WTC11 (cell line): ENCODE measurements at regions not wholly inside any gene's neighbourhood (a gene's known extent, or its start where the extent isn't known, plus 50 kb on each side); places are given as distances from the start of the nearest gene placed in this dataset.
A peak's percentile ranks its signal among the peaks of the same experiment; 100 is the strongest.

Source experiments
- ATAC-seq: fragments of 200-7000 bp; cut with Tn5 transposase; 2 replicates; pipeline ENCODE4 v1.10.0; 2021; ENCODE audit warnings: mild to moderate bottlenecking, moderate library complexity
- CTCF ChIA-PET: fragments of 300-600 bp; sonication (Branson Sonifier 250); formaldehyde crosslinking; loops from one replicate; lab custom pipeline; 2021; ENCODE audit warnings: antibody characterized with exemption; lab: Charles Lee
- POLR2A ChIA-PET: fragments of 350-600 bp; sonication (Branson Sonifier 250); formaldehyde crosslinking; loops from one replicate; lab custom pipeline; 2021; ENCODE audit warnings: antibody characterized with exemption; lab: Charles Lee
- DNase-seq: peaks from one replicate; pipeline ENCODE4 v3.0.0; 2021; ENCODE audit warnings: low spot score
- H3K27ac Mint-ChIP-seq: 2 replicates; pipeline ENCODE4 v1.8.0; 2021; ENCODE audit warnings: mixed read lengths
- H3K27me3 Mint-ChIP-seq: 2 replicates; pipeline ENCODE4 v1.8.0; 2021; ENCODE audit warnings: low read depth, mild to moderate bottlenecking, moderate library complexity, mixed read lengths
- H3K36me3 Mint-ChIP-seq: 2 replicates; pipeline ENCODE4 v1.8.0; 2021; ENCODE audit warnings: mixed read lengths
- H3K4me1 Mint-ChIP-seq: 2 replicates; pipeline ENCODE4 v1.8.0; 2022; ENCODE audit warnings: mixed read lengths
- H3K4me3 Mint-ChIP-seq: 2 replicates; pipeline ENCODE4 v1.8.0; 2021; ENCODE audit warnings: mild to moderate bottlenecking, moderate library complexity, mixed read lengths
- H3K9me3 Mint-ChIP-seq: 2 replicates; pipeline ENCODE4 v1.8.0; 2021; ENCODE audit warnings: mixed read lengths
- CREM ChIP-seq: sonication (generic); formaldehyde crosslinking; IDR thresholded peaks from 2 replicates; pipeline ENCODE4 v1.8.1; 2022; ENCODE audit warnings: mild to moderate bottlenecking, missing genetic modification reagents, moderate library complexity
- GABPB1 ChIP-seq: sonication (generic); formaldehyde crosslinking; IDR thresholded peaks from 2 replicates; pipeline ENCODE4 v1.8.1; 2023; ENCODE audit warnings: mild to moderate bottlenecking, missing genetic modification reagents
- JAZF1 ChIP-seq: fragments of 250-450 bp; sonication (Bioruptor Pico); IDR thresholded peaks from 2 replicates; pipeline ENCODE4 v1.9.0; 2021; ENCODE audit warnings: moderate library complexity, mild to moderate bottlenecking, inconsistent platforms
- PRRX2 ChIP-seq: fragments of 250-450 bp; sonication (Bioruptor Pico); IDR thresholded peaks from 2 replicates; pipeline ENCODE4 v1.8.0; 2021; ENCODE audit warnings: mild to moderate bottlenecking
- ZNF219 ChIP-seq: sonication (generic); formaldehyde crosslinking; IDR thresholded peaks from 2 replicates; pipeline ENCODE4 v1.8.0; 2023; ENCODE audit warnings: missing genetic modification reagents, mild to moderate bottlenecking, borderline replicate concordance
- ZNF263 ChIP-seq: sonication (generic); formaldehyde crosslinking; IDR thresholded peaks from 2 replicates; pipeline ENCODE4 v1.8.1; 2022; ENCODE audit warnings: low read depth, mild to moderate bottlenecking, moderate library complexity, missing genetic modification reagents
- ZNF416 ChIP-seq: fragments of 250-450 bp; sonication (Bioruptor Pico); IDR thresholded peaks from 2 replicates; pipeline ENCODE4 v1.9.0; 2021; ENCODE audit warnings: mild to moderate bottlenecking, inconsistent platforms
- TF ChIP-seq, protein P1 (sequence below): fragments of 250-450 bp; sonication (Bioruptor Pico); conservative IDR thresholded peaks from 2 replicates; pipeline ENCODE4 v1.9.0; 2021; ENCODE audit warnings: mild to moderate bottlenecking
- TF ChIP-seq, protein P2 (sequence below): sonication (generic); formaldehyde crosslinking; IDR thresholded peaks from 2 replicates; pipeline ENCODE4 v1.8.1; 2022; ENCODE audit warnings: missing genetic modification reagents, borderline replicate concordance
- TF ChIP-seq, protein P3 (sequence below): fragments of 250-450 bp; sonication (Bioruptor Pico); IDR thresholded peaks from 2 replicates; pipeline ENCODE4 v1.9.0; 2021; ENCODE audit warnings: mild to moderate bottlenecking
- TF ChIP-seq, protein P4 (sequence below): sonication (generic); formaldehyde crosslinking; IDR thresholded peaks from 2 replicates; pipeline ENCODE4 v1.8.1; 2023; ENCODE audit warnings: mild to moderate bottlenecking, missing genetic modification reagents, moderate library complexity
- TF ChIP-seq, protein P5 (sequence below): sonication (generic); formaldehyde crosslinking; IDR thresholded peaks from 2 replicates; pipeline ENCODE4 v1.8.1; 2022; ENCODE audit warnings: mild to moderate bottlenecking, missing genetic modification reagents, moderate library complexity, borderline replicate concordance
- TF ChIP-seq, protein P6 (sequence below): fragments of 200-600 bp; IDR thresholded peaks from 2 replicates; pipeline ENCODE4 v1.8.0; 2022; ENCODE audit warnings: antibody characterized with exemption
- TF ChIP-seq, protein P7 (sequence below): sonication (generic); formaldehyde crosslinking; IDR thresholded peaks from 2 replicates; pipeline ENCODE4 v1.8.1; 2023; ENCODE audit warnings: mild to moderate bottlenecking, missing genetic modification reagents, borderline replicate concordance
- TF ChIP-seq, protein P8 (sequence below): sonication (generic); formaldehyde crosslinking; IDR thresholded peaks from 2 replicates; pipeline ENCODE4 v1.8.1; 2023; ENCODE audit warnings: mild to moderate bottlenecking, missing genetic modification reagents
- TF ChIP-seq, protein P9 (sequence below): sonication (generic); formaldehyde crosslinking; IDR thresholded peaks from 2 replicates; pipeline ENCODE4 v1.8.0; 2022; ENCODE audit warnings: mild to moderate bottlenecking, missing genetic modification reagents

DNA sequence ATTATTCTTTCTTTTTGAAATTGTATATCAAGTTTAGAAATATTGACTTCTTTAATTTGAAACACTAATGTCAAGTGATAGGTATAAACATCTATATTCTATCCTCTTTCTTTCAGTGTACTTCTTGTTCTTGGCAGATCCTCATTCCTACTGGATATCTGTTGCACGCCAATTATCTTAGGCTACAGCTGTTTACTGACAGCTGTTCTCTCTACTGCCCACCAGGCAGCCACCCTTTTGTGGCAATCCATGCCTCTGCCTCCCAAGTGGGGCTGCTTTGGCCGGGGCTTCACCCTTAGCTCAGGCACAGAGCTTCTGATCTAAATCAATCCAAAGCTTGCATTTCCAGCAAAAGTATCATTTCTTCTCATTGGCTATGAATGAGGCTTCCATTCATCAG, 50.6 kb upstream of the ITSN2 start (continued):
- TF ChIP-seq, protein P1, sequence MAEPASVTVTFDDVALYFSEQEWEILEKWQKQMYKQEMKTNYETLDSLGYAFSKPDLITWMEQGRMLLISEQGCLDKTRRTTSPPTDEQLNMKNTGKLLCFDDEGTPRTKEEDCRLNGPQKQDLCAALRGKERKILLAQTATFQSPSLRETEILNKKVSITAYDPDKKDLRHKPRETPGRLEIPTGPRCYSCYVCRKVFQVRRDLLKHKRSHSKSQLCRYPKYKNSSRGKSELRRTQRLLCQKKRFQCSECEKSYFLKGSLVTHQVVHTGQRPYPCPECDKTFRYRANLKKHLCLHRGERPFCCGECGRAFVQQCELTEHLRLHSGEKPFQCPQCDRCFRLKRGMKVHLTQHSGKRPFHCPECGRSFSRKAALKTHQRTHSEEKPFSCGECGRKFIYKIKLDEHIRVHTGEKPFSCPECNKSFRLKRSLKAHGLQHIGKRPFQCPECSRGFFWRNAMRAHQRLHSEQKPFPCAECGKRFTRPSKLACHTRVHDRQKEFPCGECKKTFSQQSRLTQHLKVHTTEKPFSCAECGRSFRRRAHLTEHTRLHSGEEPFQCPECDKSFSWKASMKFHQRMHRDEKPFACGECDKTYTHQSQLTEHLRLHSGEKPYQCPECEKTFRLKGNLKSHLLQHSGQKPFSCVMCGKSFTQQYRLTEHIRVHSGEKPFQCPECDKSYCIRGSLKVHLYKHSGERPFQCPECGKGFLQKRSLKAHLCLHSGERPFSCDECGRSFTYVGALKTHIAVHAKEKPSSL (CRISPR knock-in tag) = no peak
- TF ChIP-seq, protein P2, sequence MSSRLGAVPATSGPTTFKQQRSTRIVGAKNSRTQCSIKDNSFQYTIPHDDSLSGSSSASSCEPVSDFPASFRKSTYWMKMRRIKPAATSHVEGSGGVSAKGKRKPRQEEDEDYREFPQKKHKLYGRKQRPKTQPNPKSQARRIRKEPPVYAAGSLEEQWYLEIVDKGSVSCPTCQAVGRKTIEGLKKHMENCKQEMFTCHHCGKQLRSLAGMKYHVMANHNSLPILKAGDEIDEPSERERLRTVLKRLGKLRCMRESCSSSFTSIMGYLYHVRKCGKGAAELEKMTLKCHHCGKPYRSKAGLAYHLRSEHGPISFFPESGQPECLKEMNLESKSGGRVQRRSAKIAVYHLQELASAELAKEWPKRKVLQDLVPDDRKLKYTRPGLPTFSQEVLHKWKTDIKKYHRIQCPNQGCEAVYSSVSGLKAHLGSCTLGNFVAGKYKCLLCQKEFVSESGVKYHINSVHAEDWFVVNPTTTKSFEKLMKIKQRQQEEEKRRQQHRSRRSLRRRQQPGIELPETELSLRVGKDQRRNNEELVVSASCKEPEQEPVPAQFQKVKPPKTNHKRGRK (CRISPR knock-in tag) = no peak
- TF ChIP-seq ZNF219 (no peak), ZNF263 (CRISPR knock-in tag) (no peak), PRRX2 (CRISPR knock-in tag) (no peak), ZNF416 (no peak), JAZF1 (CRISPR knock-in tag) (no peak)
- TF ChIP-seq, protein P3, sequence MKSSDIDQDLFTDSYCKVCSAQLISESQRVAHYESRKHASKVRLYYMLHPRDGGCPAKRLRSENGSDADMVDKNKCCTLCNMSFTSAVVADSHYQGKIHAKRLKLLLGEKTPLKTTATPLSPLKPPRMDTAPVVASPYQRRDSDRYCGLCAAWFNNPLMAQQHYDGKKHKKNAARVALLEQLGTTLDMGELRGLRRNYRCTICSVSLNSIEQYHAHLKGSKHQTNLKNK (CRISPR knock-in tag) = no peak
- TF ChIP-seq, protein P4, sequence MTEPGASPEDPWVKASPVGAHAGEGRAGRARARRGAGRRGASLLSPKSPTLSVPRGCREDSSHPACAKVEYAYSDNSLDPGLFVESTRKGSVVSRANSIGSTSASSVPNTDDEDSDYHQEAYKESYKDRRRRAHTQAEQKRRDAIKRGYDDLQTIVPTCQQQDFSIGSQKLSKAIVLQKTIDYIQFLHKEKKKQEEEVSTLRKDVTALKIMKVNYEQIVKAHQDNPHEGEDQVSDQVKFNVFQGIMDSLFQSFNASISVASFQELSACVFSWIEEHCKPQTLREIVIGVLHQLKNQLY (CRISPR knock-in tag) = no peak
- TF ChIP-seq, protein P5, sequence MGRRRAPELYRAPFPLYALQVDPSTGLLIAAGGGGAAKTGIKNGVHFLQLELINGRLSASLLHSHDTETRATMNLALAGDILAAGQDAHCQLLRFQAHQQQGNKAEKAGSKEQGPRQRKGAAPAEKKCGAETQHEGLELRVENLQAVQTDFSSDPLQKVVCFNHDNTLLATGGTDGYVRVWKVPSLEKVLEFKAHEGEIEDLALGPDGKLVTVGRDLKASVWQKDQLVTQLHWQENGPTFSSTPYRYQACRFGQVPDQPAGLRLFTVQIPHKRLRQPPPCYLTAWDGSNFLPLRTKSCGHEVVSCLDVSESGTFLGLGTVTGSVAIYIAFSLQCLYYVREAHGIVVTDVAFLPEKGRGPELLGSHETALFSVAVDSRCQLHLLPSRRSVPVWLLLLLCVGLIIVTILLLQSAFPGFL (CRISPR knock-in tag) = no peak

DNA sequence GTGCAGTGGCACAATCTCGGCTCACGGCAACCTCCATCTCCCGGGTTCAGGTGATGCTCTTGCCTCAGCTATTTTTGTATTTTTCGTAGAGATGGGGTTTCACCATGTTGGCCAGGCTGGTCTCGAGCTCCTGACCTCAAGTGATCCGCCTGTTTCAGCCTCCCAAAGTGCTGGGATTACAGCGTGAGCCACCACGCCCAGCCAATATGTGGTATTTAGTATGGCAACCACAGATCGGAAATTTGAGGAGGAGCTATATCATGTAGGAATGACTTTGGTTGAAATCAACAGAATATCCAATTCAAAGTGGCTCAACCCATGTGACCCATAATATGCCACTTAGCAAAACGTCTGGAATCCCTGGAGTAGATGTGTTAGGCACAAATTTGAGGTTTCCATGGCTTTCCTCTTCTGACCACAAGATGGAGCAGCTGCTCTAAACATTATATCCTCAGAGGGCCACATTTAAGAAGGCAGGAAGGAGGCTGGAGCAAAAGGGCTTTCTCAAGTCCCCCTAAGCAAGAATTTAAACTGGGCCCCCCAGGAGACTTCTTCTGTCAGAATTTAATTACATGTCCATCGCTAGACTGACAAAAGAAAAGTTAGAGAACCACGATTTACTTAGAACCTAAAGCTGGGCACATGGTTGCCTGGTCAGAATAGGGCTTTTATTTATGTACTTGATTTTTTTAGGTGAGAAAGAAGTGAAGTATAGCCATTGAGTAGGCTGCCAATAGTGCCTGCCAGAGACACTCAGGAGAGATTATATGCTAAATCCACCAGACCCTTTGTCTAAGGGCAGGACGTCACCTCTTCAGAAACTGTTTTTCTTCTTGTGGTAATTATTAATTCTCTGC, 49.6 kb upstream of the ITSN2 start:
- H3K27ac Mint-ChIP-seq = no peak overlapping the region
- no peaks in the 10 kb centered on the region for H3K9me3 Mint-ChIP-seq
- H3K4me3 Mint-ChIP-seq = no peak overlapping the region
- CTCF ChIA-PET = interaction anchor here (0.6 to 2.8 kb wide), 11 partner anchors 9 to 699 kb away, joined by 3 to 26 read pairs (median 4); partner anchors contain the start of gene NCOA1
- ATAC-seq = peak; percentile 91
- peak; percentile 21 for DNase-seq
- TF ChIP-seq GABPB1 (CRISPR knock-in tag) = peak; percentile 25; the same call in 1 of the 2 replicates
- TF ChIP-seq, protein P6, sequence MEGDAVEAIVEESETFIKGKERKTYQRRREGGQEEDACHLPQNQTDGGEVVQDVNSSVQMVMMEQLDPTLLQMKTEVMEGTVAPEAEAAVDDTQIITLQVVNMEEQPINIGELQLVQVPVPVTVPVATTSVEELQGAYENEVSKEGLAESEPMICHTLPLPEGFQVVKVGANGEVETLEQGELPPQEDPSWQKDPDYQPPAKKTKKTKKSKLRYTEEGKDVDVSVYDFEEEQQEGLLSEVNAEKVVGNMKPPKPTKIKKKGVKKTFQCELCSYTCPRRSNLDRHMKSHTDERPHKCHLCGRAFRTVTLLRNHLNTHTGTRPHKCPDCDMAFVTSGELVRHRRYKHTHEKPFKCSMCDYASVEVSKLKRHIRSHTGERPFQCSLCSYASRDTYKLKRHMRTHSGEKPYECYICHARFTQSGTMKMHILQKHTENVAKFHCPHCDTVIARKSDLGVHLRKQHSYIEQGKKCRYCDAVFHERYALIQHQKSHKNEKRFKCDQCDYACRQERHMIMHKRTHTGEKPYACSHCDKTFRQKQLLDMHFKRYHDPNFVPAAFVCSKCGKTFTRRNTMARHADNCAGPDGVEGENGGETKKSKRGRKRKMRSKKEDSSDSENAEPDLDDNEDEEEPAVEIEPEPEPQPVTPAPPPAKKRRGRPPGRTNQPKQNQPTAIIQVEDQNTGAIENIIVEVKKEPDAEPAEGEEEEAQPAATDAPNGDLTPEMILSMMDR = peak; percentile 54; the same call in 1 of the 2 replicates
- TF ChIP-seq, protein P7, sequence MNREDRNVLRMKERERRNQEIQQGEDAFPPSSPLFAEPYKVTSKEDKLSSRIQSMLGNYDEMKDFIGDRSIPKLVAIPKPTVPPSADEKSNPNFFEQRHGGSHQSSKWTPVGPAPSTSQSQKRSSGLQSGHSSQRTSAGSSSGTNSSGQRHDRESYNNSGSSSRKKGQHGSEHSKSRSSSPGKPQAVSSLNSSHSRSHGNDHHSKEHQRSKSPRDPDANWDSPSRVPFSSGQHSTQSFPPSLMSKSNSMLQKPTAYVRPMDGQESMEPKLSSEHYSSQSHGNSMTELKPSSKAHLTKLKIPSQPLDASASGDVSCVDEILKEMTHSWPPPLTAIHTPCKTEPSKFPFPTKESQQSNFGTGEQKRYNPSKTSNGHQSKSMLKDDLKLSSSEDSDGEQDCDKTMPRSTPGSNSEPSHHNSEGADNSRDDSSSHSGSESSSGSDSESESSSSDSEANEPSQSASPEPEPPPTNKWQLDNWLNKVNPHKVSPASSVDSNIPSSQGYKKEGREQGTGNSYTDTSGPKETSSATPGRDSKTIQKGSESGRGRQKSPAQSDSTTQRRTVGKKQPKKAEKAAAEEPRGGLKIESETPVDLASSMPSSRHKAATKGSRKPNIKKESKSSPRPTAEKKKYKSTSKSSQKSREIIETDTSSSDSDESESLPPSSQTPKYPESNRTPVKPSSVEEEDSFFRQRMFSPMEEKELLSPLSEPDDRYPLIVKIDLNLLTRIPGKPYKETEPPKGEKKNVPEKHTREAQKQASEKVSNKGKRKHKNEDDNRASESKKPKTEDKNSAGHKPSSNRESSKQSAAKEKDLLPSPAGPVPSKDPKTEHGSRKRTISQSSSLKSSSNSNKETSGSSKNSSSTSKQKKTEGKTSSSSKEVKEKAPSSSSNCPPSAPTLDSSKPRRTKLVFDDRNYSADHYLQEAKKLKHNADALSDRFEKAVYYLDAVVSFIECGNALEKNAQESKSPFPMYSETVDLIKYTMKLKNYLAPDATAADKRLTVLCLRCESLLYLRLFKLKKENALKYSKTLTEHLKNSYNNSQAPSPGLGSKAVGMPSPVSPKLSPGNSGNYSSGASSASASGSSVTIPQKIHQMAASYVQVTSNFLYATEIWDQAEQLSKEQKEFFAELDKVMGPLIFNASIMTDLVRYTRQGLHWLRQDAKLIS (CRISPR knock-in tag) = no peak
- TF ChIP-seq, protein P8, sequence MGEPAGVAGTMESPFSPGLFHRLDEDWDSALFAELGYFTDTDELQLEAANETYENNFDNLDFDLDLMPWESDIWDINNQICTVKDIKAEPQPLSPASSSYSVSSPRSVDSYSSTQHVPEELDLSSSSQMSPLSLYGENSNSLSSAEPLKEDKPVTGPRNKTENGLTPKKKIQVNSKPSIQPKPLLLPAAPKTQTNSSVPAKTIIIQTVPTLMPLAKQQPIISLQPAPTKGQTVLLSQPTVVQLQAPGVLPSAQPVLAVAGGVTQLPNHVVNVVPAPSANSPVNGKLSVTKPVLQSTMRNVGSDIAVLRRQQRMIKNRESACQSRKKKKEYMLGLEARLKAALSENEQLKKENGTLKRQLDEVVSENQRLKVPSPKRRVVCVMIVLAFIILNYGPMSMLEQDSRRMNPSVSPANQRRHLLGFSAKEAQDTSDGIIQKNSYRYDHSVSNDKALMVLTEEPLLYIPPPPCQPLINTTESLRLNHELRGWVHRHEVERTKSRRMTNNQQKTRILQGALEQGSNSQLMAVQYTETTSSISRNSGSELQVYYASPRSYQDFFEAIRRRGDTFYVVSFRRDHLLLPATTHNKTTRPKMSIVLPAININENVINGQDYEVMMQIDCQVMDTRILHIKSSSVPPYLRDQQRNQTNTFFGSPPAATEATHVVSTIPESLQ (CRISPR knock-in tag) = no peak
- no peak for TF ChIP-seq CREM (CRISPR knock-in tag)
- TF ChIP-seq, protein P9, sequence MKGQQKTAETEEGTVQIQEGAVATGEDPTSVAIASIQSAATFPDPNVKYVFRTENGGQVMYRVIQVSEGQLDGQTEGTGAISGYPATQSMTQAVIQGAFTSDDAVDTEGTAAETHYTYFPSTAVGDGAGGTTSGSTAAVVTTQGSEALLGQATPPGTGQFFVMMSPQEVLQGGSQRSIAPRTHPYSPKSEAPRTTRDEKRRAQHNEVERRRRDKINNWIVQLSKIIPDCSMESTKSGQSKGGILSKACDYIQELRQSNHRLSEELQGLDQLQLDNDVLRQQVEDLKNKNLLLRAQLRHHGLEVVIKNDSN (CRISPR knock-in tag) = 0 out of 2 replicates have a peak, but pooled peaks have one; percentile 29
- peaks cover 10% of the 10 kb centered on the region for H3K4me1 Mint-ChIP-seq
- no peaks in the 10 kb centered on the region for H3K36me3 Mint-ChIP-seq
- no peaks in the 10 kb centered on the region for H3K27me3 Mint-ChIP-seq
- POLR2A ChIA-PET = interaction anchor here (0.6 to 0.7 kb wide), 2 partner anchors 326 to 410 kb away, joined by 3 read pairs; no protein-coding TSS in a partner anchor
